A673 (cell line): ENCODE measurements at regions not wholly inside any gene's neighbourhood (a gene's known extent, or its start where the extent isn't known, plus 50 kb on each side); places are given as distances from the start of the nearest gene placed in this dataset.

Experiments
- BruUV-seq: library from RNA; stranded (reverse); fragments of 400-500 nt; replicated peaks from 2 replicates; lab custom pipeline; 2021; lab: Mats Ljungman, UMichigan
- CTCF ChIA-PET: fragments of 300-600 bp; sonication (Branson Sonifier 250); formaldehyde crosslinking; loops from one replicate; lab custom pipeline; 2022; ENCODE audit warnings: antibody characterized with exemption; lab: Charles Lee
- POLR2A ChIA-PET: fragments of 300-600 bp; sonication (Branson Sonifier 250); formaldehyde crosslinking; loops from one replicate; lab custom pipeline; 2022; ENCODE audit warnings: antibody characterized with exemption; ENCODE audit not compliant: low non-redundant PET; lab: Charles Lee
- DNase-seq: peaks from one replicate; pipeline ENCODE4 v3.0.0-alpha.2; 2015; ENCODE audit warnings: low spot score
- H3K27ac ChIP-seq: fragments of 200-600 bp; sonication (generic); 2 replicates; pipeline ENCODE4 v1.5.1; 2016; ENCODE audit warnings: mixed run types, low read depth, mild to moderate bottlenecking, mixed read lengths, antibody characterized with exemption, low read length; ENCODE audit not compliant: poor library complexity, severe bottlenecking
- H3K27me3 ChIP-seq: fragments of 200-600 bp; sonication (generic); replicated peaks from 2 replicates; pipeline ENCODE4 v1.6.1; 2017; ENCODE audit warnings: mixed run types, low read depth, mild to moderate bottlenecking, mixed read lengths, antibody characterized with exemption, low read length; ENCODE audit not compliant: insufficient read depth, poor library complexity
- H3K36me3 ChIP-seq: fragments of 200-600 bp; sonication (generic); 2 replicates; pipeline ENCODE4 v1.6.1; 2016; ENCODE audit warnings: mixed run types, mild to moderate bottlenecking, mixed read lengths, antibody characterized with exemption, low read length; ENCODE audit not compliant: insufficient read depth, poor library complexity, severe bottlenecking
- H3K4me1 ChIP-seq: fragments of 200-600 bp; sonication (generic); 2 replicates; pipeline ENCODE4 v1.6.1; 2017; ENCODE audit warnings: mixed run types, mild to moderate bottlenecking, mixed read lengths, antibody characterized with exemption, low read length; ENCODE audit not compliant: insufficient read depth, poor library complexity, severe bottlenecking
- H3K4me3 ChIP-seq: fragments of 200-600 bp; sonication (generic); 2 replicates; pipeline ENCODE4 v1.5.1; 2016; ENCODE audit warnings: low read depth, mixed run types, mild to moderate bottlenecking, mixed read lengths, low read length; ENCODE audit not compliant: poor library complexity, severe bottlenecking
- H3K9me3 ChIP-seq: fragments of 200-600 bp; sonication (generic); 2 replicates; pipeline ENCODE4 v1.6.1; 2016; ENCODE audit warnings: mixed run types, low read depth, mild to moderate bottlenecking, mixed read lengths, antibody characterized with exemption, low read length; ENCODE audit not compliant: poor library complexity, severe bottlenecking
- EZH2 ChIP-seq: fragments of 200-600 bp; sonication (generic); IDR thresholded peaks from 2 replicates; pipeline ENCODE4 v1.6.1; 2017; ENCODE audit warnings: borderline replicate concordance, low read depth, mild to moderate bottlenecking, mixed read lengths, antibody characterized with exemption, low read length; ENCODE audit not compliant: poor library complexity, severe bottlenecking
- intact Hi-C: fragments of 100-400 bp; cut with micrococcal nuclease; formaldehyde crosslinking; loops from one replicate; pipeline ENCODE4 v1.10.0; 2022; ENCODE audit not compliant: unreplicated experiment
- TF ChIP-seq, protein P1 (sequence below): fragments of 300-800, 200-600 bp; sonication (generic); conservative IDR thresholded peaks from 2 replicates; pipeline ENCODE4 v1.5.1; 2017; ENCODE audit warnings: low read depth, mild to moderate bottlenecking, antibody characterized with exemption, low read length, moderate library complexity, mixed read lengths

DNA sequence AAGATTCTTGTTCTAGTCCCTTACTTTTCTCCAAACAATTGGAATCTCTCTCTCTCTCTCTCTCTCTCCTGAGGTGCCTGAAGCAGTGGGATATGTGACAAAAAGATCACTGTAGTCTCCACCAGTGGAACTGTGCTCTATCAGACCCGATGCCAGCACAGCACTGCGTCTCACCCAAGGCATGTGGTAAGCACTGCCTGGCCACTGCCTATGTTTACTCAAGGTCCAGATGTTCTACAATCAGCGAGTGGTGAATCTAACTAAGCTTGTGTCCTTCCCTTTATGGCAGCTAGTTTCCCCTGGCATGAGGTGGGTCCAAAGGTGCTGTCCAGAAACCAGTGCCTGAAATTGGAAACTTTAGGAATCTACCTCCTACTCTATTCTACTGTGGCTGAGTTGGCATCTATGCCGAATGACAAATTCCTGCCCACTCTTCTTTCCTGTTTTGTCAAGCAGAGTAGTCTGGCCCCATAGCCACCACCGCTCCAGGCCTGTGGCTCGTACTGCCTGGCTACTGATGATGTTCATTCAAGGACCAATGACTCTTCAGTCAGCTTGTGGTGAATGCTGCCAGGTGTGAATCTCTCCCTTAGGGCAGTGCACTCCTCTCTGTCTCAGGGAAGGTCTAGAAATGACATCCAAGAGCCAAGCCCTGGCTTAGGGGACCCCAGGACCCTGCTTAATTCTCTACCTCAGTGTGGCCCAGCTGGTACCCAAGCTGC, 416.5 kb downstream of the TEX13C start:
- POLR2A ChIA-PET = no interaction called here
- Histone ChIP-seq H3K4me3 (no peak overlapping the region), H3K36me3 (no peaks in the 10 kb centered on the region), H3K27ac (no peak overlapping the region), H3K9me3 (peaks cover 3% of the 10 kb centered on the region), H3K27me3 (no peaks in the 10 kb centered on the region), H3K4me1 (no peaks in the 10 kb centered on the region)
- intact Hi-C loops = no loop called here
- CTCF ChIA-PET = no interaction called here
- no peak for DNase-seq
- TF ChIP-seq, protein P1, sequence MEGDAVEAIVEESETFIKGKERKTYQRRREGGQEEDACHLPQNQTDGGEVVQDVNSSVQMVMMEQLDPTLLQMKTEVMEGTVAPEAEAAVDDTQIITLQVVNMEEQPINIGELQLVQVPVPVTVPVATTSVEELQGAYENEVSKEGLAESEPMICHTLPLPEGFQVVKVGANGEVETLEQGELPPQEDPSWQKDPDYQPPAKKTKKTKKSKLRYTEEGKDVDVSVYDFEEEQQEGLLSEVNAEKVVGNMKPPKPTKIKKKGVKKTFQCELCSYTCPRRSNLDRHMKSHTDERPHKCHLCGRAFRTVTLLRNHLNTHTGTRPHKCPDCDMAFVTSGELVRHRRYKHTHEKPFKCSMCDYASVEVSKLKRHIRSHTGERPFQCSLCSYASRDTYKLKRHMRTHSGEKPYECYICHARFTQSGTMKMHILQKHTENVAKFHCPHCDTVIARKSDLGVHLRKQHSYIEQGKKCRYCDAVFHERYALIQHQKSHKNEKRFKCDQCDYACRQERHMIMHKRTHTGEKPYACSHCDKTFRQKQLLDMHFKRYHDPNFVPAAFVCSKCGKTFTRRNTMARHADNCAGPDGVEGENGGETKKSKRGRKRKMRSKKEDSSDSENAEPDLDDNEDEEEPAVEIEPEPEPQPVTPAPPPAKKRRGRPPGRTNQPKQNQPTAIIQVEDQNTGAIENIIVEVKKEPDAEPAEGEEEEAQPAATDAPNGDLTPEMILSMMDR = no peak
- TF ChIP-seq EZH2 = no peak
- BruUV-seq = no TSS peak

DNA sequence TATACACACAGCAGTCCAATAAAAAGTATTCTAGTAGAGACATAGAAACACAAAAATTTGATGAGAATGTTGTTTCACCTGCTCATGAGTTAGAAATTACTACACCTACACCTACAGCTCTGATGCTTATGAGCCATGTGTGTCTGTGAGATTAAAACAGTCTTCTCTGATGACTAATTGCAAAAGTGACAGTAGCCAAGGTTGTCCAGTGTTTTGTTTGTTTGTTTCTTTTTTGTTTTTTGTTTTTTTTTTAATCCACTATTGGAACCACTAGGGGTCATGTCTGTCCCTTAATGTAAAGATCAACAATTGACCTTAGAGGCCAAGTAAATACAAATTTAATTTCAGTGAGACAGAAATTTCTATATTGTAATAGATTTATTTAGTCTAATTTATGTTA, 423.1 kb downstream of the TEX13C start:
- POLR2A ChIA-PET = no interaction called here
- TF ChIP-seq EZH2 = no peak
- TF ChIP-seq, protein P1 = no peak
- Histone ChIP-seq H3K27ac (no peak overlapping the region), H3K4me1 (no peaks in the 10 kb centered on the region), H3K27me3 (no peaks in the 10 kb centered on the region), H3K9me3 (no peaks in the 10 kb centered on the region), H3K36me3 (no peaks in the 10 kb centered on the region), H3K4me3 (no peak overlapping the region)
- intact Hi-C loops = no loop called here
- CTCF ChIA-PET = no interaction called here
- no peak for DNase-seq
- BruUV-seq = no TSS peak

DNA sequence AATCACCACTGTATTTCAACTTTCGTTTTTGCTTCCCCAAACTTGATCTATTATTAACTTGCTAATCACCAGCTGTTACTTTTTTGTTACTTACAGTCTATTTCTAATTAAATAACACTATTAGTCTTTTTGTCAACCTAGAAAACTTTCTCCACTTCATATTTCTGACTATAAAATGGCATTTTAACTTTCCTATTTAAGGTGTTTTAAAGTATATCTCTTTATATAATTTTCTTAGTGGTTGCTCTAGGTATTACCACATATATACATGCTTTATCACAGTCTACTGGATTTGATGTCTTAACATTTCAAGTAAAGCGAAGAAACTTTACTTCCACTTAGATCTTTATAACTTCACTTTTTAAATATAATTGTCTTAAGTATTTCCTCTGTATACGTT, 421.2 kb downstream of the DCAF12L2 start:
- Histone ChIP-seq H3K4me1 (no peaks in the 10 kb centered on the region), H3K27ac (no peak overlapping the region), H3K36me3 (no peaks in the 10 kb centered on the region), H3K27me3 (no peaks in the 10 kb centered on the region), H3K4me3 (no peak overlapping the region), H3K9me3 (no peaks in the 10 kb centered on the region)
- DNase-seq = no peak
- intact Hi-C loops = no loop called here
- CTCF ChIA-PET = no interaction called here
- TF ChIP-seq EZH2 = no peak
- TF ChIP-seq, protein P1 = no peak
- POLR2A ChIA-PET = no interaction called here
- no TSS peak for BruUV-seq
